GM18870 (cell line): ENCODE measurements at regions not wholly inside any gene's neighbourhood (a gene's known extent, or its start where the extent isn't known, plus 50 kb on each side); places are given as distances from the start of the nearest gene placed in this dataset.
"Not testable (repeated sequence)": the region's sequence is repeated elsewhere in the genome, so short reads cannot be mapped to it uniquely, and the experiment has no call there.

ENCODE experiments used
- ATAC-seq: cut with Tn5 transposase; IDR thresholded peaks from one replicate; pipeline ENCODE4 v1.9.1; 2021; ENCODE audit warnings: moderate library complexity; ENCODE audit not compliant: unreplicated experiment

- ATAC-seq: no peak
Observed at GRCh38 chr13:44755872-44756271, 179.7 kb upstream of the TSC22D1 start.

- ATAC-seq: no peak
Observed at GRCh38 chr13:44752164-44752563, 176.0 kb upstream of the TSC22D1 start.

GRCh38 chr13:44750630-44751029 is 174.5 kb upstream of the TSC22D1 start:
- ATAC-seq: no peak

- ATAC-seq: no peak
Observed at GRCh38 chr13:44749906-44750305, 173.8 kb upstream of the TSC22D1 start.

- no peak for ATAC-seq
Observed at GRCh38 chr13:44748439-44748838, 172.3 kb upstream of the TSC22D1 start.

- no peak for ATAC-seq
Observed at GRCh38 chr13:44747179-44747578, 171.0 kb upstream of the TSC22D1 start.

- no peak for ATAC-seq
Observed at GRCh38 chr13:44746690-44747089, 170.6 kb upstream of the TSC22D1 start.

GRCh38 chr13:44744880-44745633 is 168.9 kb upstream of the TSC22D1 start:
- ATAC-seq: no peak

GRCh38 chr13:44739539-44739938 is 163.4 kb upstream of the TSC22D1 start:
- ATAC-seq: no peak

- ATAC-seq: no peak
Observed at GRCh38 chr13:44739120-44739519, 163.0 kb upstream of the TSC22D1 start.

GRCh38 chr13:44738463-44738862 is 162.3 kb upstream of the TSC22D1 start:
- ATAC-seq: no peak

- ATAC-seq: no peak
Observed at GRCh38 chr13:44735806-44736205, 159.7 kb upstream of the TSC22D1 start.

GRCh38 chr13:44734201-44734707 is 158.1 kb upstream of the TSC22D1 start:
- no peak for ATAC-seq

GRCh38 chr13:44732503-44733098 is 156.5 kb upstream of the TSC22D1 start:
- no peak for ATAC-seq

- ATAC-seq: no peak
Observed at GRCh38 chr13:44730851-44731250, 154.7 kb upstream of the TSC22D1 start.

- no peak for ATAC-seq
Observed at GRCh38 chr13:44730099-44730498, 154.0 kb upstream of the TSC22D1 start.

- ATAC-seq: not testable (repeated sequence)
Observed at GRCh38 chr13:44727591-44727990, 151.5 kb upstream of the TSC22D1 start.

- no peak for ATAC-seq
Observed at GRCh38 chr13:44726778-44727177, 150.6 kb upstream of the TSC22D1 start.

- ATAC-seq: no peak
Observed at GRCh38 chr13:44726214-44726613, 150.1 kb upstream of the TSC22D1 start.

GRCh38 chr13:44719857-44720671 is 143.9 kb upstream of the TSC22D1 start:
- no peak for ATAC-seq

GRCh38 chr13:44718467-44718866 is 142.3 kb upstream of the TSC22D1 start:
- ATAC-seq: no peak
